ENCODE measurements at regions not wholly inside any gene's neighbourhood (a gene's known extent, or its start where the extent isn't known, plus 50 kb on each side); places are given as distances from the start of the nearest gene placed in this dataset.
A peak's percentile ranks its signal among the peaks of the same experiment; 100 is the strongest.

GRCh38 chr18:8458546-8459215, 150.6 kb upstream of the RAB12 start:
- no peak for DNase-seq (ENCODE audit: low read depth, low spot score)

DNA sequence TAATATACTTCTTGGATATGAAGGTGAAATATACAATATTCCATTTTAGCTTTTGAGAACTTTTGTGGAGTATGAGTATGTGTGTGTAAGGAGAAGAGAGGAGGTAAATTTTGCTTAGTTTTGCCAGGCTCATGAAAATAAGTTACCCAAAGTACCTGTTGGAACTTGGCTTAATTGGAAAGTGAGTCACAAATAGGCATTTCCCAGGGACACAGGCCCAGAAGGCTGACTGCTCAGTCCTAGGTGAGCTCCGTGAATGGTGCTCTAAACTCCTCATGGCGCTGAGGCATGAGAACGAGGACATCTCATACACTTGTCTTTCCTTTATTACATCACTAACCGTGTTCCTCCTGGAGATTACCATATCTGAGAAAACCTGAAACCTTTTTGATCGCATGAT, 148.5 kb upstream of the RAB12 start:
- DNase-seq (ENCODE audit: low read depth, low spot score), result no peak

GRCh38 chr18:8461544-8461943, 147.7 kb upstream of the RAB12 start:
- no peak for DNase-seq (ENCODE audit: low read depth, low spot score)

GRCh38 chr18:8462651-8463185, 146.5 kb upstream of the RAB12 start:
- no peak for DNase-seq (ENCODE audit: low read depth, low spot score)

DNA sequence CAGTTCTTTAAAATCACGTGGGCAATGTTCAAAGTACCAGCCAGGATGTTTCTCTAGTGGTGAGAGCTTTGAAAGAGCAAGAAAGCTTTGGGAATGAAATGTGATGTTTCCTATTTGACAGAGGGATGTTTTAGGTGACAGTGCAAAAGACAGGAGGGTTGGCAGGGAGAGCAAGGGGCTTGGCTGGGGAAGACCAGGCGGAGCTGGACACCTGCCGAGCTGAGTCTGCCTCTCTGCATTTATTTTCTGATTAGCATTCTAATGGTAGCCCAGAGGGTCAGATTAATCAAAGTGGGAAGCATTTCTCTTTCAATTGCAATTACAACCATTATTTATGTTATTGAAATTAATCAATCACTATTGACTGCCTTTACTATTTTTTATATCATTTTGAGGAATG, 145.4 kb upstream of the RAB12 start:
- DNase-seq (ENCODE audit: low read depth, low spot score), result no peak

DNA sequence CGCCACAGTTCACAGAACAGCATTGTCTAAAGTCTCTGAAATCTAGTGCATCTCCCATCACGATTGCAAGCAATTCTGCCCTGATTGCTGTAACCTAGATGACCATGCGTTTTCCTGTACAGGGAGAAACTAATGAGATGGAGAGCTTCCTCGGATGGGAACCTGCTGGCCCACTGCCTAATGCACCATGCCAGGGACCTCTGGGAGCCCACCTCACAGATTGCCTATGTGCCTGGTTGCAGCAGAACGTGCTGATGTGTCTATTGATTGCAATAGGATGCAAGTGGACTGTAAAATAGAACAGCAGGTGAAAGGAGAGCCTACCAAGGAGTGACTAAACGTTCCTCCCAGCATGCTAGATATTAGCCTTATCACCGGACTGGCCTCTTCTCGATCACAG, 141.0 kb upstream of the RAB12 start:
- DNase-seq (ENCODE audit: low read depth, low spot score), result no peak

DNA sequence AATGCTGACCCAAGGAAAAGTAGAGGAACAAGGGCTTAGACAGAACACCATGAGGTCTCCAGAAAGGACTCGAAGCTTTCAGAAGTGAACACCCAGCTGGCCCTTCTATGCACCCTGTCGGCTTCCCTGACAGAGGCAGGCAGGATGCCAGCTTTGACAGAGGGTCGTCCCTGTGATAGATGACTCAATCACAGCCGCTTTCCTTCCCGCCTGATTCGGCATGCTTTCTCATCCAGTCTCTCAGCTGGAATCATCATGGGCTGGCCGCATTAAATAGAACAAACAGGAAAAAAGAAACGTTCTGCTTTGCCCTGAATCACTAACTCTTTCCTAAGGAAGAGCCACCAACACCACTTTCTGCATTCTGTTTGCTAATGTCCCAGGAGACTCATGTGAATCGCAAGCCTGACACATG, 140.3 kb upstream of the RAB12 start:
- peak; percentile 69 for DNase-seq (ENCODE audit: low read depth, low spot score)

DNA sequence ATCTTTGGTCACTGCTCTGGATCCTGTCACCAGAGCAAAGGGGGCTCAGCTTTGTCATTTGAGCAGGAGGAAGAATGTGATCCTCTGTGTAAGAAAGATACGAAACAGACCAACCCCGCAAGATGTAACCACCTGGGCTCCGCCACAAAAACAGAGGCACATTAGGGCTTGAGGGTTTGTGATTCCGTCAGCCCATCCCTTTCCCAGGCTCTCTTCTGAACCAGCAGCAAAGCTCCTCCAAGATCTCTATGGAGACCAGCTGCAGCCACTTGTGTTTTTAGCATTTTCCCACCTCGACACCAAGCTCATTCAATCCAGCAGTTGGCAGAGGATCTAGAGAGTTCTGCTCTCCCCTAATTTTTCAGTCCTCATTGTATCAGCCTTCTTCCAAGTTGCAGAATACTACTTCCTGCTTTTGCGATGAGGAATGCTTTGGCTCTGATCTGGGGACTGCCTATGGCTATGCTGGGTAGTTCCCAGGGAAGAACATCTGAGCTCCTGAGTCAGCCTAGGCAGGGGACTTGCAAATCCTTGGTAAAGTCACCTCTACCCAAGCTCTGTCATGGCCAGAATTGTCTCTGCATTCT, 139.6 kb upstream of the RAB12 start:
- no peak for DNase-seq (ENCODE audit: low read depth, low spot score)

GRCh38 chr18:8471372-8471771, 137.9 kb upstream of the RAB12 start:
- no peak for DNase-seq (ENCODE audit: low read depth, low spot score)

GRCh38 chr18:8474661-8475060, 134.6 kb upstream of the RAB12 start:
- no peak for DNase-seq (ENCODE audit: low read depth, low spot score)

DNA sequence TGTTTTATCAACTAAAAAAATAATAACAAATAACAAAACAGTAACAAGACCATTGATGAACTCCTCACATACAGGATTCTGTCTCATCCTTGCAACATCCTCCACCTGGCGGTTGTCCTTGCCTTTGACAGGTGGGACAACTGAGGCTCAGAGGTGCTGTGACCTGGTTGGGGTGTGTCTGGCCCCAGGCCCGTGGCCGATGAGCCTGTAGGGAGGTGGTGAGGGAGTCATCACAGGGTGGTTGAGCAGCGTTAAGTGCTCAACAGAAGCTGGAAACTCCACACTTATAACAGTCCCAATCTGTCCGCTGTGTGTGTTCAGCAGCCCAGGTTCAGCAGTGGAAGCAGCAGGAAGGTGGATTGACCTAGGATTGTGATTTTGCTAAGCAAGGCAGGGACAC, 131.6 kb upstream of the RAB12 start:
- DNase-seq (ENCODE audit: low read depth, low spot score), result no peak

- no peak for DNase-seq (ENCODE audit: low read depth, low spot score)
Observed at GRCh38 chr18:8478166-8478967, 130.9 kb upstream of the RAB12 start.

DNA sequence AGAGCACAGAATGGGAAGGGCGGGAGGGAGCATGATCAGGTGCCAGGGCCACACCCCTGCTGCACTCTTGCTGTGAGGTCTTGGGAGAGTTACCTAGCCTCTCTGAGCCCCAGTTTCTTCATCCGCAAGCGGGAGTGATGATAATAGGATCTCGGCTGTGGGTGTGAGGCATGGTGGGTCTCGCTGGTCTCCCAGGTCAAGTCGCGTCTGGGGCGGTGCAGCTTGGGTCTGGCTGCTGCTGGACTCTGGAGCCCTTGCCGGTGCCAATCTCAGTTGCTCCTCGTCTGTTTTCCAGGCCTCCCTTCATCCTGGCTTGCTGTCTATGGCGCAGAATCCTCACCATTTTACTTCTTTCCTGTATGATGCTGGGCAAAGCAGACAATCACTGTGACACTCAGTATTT, 130.3 kb upstream of the RAB12 start:
- DNase-seq (ENCODE audit: low read depth, low spot score), result no peak

DNA sequence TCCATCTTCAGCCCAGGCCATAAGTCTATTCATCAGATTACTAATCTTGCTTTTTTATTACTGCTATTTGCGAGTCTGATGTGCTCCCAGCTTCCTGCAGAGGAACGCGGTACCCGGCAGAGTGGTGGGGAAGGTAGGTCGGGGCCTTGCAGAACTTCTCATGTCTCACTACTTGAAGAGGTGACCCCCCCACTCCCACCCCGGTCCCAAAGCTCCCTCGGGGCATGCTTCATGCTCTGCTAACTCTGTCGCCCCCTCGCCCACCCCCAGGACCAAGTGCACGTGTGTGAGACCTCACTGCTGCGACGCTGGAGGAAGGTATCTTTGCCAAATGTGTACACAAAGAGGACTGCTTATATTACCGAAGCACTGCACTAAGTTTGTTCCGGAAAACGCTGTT, 129.4 kb upstream of the RAB12 start:
- no peak for DNase-seq (ENCODE audit: low read depth, low spot score)

DNA sequence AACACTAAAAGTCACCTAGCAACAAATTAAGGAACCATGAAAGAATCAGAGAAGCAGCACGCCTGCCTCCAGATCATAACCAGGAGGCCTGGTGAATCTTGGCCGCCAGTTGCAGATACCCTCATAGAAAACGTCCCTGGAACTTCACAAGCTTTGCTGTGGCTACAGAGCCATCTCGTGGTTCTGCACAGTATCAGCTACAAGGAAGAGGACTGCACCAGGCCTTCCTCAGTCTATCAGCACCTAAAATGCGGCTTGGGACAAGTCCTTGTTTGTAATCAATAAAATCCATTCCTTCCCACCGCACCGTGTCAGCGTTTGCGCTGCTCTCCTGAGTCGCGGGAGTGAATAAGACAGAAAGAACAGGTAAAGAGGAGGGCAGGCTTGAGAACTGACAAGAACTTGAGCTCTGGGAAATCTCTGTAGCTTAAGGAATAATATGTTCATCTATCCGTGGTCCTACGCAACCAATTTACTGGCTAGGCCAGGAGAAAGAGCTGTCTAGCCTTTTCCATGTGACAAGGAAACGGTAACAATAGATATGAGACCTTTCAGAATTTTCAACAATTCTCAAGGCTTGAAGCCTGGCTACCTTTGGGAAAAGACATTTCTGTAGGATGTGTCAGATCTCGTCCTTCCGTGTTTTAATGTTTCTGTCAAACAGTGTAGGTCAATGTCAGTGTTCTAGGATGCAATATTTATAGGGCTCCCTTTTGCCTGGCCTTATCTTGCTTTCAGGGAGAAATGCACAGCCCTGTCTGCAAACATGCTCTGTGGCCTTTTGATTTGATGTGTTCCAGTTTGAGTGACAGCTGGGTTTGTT, 128.5 kb upstream of the RAB12 start:
- no peak for DNase-seq (ENCODE audit: low read depth, low spot score)

DNA sequence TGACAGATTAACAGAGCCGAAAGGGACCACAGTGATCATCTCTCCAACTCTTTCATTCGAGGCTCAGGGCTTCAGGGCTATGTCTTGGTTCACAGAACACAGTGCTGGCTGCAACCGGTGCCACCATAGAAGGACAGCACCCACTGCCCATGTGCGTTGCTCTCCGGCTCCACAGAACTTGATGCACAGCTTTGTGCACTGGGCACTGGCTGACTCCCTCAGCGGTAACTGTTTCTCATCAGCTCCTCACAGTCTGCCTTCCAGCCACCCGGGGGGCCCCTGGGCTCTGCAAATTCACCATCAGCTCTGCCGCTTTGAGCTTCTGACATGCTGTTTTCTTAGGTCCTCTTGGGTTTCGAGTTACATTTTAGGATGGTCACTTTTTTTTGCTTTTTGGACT, 124.3 kb upstream of the RAB12 start:
- no peak for DNase-seq (ENCODE audit: low read depth, low spot score)

GRCh38 chr18:8489761-8490160, 119.5 kb upstream of the RAB12 start:
- DNase-seq (ENCODE audit: low read depth, low spot score), result no peak

DNA sequence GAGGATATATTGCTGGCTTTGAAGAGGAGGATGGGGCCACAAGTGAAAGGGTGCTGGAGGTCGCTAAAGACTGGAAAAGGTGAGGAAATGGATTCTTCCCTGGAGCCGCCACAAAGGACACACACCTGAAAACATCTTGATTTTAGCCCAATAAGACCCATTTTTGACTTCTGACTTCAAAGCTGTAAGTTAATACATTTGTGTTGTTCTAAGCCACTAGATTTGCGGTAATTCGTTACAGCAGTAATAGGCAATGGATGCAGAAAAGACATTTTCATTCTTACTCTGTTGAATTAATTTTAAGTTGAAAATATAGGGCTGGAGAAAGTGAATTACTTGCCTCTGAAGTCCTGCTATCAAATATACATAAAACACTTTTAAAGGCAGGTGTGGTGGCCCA, 117.7 kb upstream of the RAB12 start:
- no peak for DNase-seq (ENCODE audit: low read depth, low spot score)

GRCh38 chr18:8493141-8493540, 116.1 kb upstream of the RAB12 start:
- DNase-seq (ENCODE audit: low read depth, low spot score), result no peak

- no peak for DNase-seq (ENCODE audit: low read depth, low spot score)
Observed at GRCh38 chr18:8496186-8496585, 113.1 kb upstream of the RAB12 start.

- no peak for DNase-seq (ENCODE audit: low read depth, low spot score)
Observed at GRCh38 chr18:8498905-8499304, 110.3 kb upstream of the RAB12 start.
